DMS114 treated with DMSO at 0.1 percent for 48 hours (cell line): ENCODE measurements at regions not wholly inside any gene's neighbourhood (a gene's known extent, or its start where the extent isn't known, plus 50 kb on each side); places are given as distances from the start of the nearest gene placed in this dataset.
"Not testable (repeated sequence)": the region's sequence is repeated elsewhere in the genome, so short reads cannot be mapped to it uniquely, and the experiment has no call there.

Experiments
- DNase-seq: peaks from one replicate; lab custom pipeline; 2025; ENCODE audit not compliant: unreplicated experiment; lab: John Stamatoyannopoulos, UW

DNA sequence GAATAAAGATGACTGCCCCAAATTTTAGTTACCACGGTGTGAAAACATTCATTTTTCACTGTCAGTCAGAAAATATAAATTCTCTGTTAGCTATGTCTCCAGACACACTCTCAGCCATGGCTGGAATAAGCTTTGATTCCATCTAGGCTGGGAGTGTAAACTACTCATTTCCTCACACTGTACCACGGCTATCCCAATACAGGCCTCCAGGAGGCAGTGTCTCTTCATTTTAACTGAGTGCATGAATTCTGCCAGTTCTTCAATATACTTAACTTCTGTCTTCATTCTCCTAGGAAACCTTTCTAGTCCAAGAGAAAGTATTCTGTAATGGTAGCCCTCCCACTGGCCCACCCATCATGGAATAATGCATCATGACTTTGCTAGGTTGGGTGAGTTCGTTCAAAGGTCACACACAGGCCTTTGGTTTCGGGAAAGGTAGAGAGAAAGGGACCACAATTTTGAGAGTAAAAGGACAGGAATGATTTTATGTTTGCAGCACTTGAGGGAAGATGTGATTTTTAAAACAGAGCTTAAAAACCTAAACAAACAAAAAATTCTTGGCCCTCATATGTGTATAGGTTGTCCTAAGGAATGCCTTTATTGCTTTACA lies 381.1 kb downstream of the SEC23A start:
- DNase-seq, result no peak

DNA sequence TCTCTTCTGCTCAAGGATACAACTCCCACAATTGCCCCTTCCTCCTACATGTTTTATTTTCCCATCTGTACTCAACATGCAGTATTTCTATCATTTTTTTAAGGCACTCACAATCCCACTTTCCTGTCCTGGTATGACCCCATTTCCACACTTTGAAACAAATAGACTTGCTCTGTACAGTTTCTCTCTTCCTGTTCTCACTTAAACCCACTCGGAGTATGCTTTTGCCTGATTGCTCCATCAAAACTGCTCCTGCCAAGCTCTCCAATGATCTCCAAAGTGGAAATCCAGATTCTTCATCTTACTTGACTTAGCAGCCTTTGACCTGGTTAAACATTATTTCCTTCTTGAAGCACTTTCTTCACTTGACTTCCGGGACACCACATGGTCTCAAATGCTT lies 384.5 kb downstream of the SEC23A start:
- DNase-seq, result no peak

DNA sequence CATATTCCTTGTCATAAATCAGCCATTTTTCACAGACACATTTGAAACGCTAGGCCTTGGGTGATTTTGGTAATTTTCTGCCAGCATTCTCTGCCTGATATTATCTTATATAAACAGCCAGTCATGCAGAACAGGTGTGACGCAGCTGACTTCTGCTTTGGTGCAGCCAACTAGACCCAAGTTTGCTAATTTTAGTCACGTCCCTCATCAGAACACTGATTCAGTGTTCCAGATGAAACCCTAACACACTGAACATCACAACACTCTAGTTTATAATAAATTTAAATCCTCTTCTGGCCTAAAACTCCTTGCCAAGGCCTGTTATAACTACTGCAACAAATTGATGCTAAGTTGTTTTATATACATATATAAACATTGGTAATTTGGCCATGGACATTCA lies 386.1 kb downstream of the SEC23A start:
- no peak for DNase-seq

DNA sequence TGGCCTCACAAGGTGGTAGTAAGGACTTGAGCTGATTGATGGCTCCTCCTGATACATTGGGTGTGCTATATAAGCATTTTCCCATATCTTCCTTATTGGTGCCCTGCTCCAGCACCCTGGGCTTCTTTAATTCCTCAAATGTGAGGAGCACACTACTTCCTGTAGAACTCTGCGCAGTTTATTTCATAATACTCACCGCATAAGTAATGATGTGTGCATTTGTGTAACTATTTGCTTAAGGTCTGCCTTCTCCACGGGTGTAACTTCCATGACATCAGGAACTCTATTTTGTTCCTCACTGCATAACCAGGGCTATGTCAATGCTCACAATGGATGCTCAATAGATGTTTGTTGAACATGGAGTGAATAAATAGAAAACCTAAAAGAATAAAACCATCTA lies 392.2 kb downstream of the SEC23A start:
- DNase-seq, result no peak

DNA sequence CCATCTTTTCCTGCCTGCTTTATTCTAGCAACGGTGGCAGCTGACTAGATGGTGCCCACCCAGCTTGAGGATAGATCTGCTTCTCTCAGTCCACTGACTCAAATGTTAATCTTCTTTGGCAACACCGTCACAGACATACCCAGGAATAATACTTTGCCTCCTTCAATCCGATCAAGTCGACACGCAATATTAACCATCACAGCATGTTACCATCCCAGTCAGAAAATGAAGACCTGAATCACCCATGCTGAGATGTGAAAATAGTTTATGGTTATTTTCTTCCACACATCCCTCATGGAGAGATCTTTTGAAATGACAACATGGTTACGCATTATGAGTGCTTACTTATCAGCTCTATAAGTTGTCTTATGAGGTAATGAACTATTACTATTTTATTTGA lies 392.8 kb downstream of the SEC23A start:
- DNase-seq, result no peak

DNA sequence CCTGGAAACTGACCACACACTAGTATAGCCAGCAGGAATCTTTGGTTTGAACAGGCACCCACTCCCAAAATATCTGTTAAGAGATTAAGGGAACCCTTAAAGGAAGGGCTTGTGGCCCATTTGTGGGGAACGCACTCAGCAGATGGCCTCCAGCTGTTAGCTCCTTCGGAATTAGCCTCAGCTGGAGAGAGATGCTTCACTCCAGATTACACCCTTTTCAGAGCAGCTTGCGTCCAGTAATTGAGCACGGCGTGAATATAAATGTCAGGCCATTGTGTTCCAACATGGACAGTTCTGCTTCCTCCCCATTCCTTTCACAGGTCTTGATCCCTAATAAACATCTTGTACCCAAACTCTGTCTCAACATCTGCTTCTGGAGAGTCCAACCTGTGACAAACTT lies 397.8 kb downstream of the SEC23A start:
- no peak for DNase-seq

DNA sequence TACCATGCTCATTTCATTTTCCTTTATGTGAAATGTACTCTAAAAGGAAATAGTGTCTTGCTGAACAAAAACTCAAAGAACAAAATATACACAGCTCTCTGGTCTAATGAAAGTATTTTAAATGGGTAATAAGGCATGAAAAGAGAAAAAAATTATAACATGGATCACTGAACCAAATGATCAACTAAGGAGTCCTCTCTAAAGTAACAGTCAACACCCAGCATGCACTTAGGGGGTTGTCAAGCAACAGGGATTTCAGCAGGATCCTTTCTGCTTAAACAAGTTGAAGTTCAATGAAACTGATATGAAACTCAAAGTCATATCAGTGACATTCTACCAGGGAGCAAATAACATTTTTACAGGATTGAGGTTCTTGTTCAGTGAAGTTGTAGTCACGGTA lies 398.8 kb downstream of the SEC23A start:
- no peak for DNase-seq

DNA sequence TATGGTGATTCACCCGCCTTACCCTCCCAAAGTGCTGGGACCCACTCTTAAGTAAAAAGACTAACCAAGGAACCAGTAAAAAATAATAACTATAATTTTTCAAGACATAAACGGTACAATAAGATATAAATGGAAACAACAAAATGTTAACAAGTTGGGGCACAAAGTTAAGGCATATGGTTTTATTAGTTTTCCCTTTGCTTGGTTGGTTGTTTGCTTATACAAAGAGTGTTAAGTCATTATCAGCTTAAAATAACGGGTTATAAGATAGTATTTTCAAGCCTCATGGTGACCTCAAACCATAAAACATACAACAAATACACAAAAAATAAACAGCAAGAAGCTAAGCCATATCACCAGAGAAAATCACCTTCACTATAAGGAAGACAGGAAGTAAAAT lies 406.1 kb downstream of the SEC23A start:
- no peak for DNase-seq

DNA sequence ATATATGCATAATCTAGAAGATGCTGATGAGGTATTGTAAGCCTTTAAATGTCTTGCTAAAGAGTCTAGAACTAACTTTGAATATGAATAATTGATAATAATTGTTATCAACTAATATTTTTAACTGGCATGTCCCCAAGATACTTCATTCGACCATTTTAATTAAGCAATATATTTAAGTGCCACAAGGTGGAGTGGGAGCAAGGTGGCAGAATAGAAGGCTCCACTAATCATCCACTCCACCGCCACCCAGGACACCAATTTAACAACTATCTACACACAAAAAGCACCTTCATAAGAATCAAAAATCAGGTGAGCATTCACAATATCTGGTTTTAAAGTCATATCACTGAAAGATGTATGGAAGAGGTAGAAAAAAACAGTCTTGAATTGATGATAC lies 409.6 kb downstream of the SEC23A start:
- DNase-seq, result no peak

DNA sequence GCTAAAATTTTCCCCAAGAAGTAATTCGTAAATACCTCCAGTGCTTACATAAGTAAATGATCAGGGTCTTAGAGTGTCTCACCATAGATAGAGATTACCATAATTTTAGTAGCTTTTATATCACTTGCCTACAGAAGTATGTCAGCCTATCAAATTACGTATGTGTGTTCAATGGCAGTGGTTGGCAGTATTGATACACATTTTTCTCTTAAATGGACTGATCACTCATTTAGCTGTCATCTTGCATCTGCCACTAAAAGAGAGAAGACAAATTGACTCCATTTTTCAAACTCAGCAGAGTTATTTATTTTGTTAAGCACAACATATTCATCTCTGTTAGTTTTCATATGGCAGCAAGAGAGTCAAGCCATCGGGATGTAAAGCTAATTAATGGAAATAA lies 413.1 kb upstream of the CLEC14A start:
- DNase-seq, result no peak

DNA sequence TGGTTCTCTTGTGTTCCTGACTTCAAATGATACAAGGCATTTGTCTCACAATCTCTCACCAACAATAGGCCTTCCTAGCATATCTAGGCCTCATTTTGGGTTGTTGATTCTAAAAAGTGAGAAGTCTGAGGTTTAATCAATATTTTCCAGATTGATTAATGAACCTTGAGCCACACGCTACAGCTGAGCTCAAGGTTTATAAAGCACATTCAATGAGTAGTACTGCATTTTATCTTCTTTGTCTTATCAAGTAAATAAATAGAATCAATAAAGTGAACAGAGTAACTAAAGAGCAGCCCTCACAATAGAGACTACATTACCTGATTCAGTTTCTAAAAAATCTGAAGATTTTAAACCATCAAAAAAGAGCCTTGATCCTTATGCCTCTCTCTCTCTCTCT lies 407.5 kb upstream of the CLEC14A start:
- no peak for DNase-seq

DNA sequence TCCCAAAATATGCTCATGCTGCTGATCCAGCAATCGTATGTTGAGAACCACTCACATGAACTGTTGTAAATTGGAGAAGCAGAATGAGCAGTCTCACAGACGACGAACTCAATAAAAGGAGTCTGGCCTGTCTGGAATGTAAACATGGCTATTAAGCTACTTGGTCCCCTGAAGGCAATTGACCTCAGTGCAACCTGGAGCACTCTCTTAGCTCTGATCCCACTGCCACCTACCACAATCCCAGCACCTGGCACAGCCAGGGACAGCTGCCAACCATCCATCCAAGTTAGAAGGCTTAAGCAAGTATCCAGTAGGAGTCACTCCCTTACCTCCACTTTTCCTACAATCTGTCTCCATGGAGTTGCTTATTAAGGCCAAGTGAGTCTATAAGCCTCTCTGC lies 406.9 kb upstream of the CLEC14A start:
- no peak for DNase-seq

DNA sequence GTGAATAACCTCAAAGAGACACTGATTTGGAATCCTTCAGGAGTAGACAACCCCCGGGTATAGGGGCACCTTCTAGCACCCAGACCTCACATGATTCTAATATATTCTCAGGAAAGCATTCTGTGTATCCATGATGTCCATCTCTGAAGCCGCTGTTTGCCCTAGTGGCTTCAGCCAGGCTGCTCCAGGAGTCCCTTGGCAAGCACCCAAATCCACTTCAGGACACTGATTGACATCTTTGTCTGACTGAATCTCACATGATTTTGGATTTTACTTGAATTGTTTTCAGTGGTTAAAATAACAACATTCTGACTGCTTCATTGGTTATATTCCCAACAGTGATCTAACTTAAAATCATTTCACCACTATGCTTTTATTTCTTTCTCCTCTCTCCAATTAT lies 390.5 kb upstream of the CLEC14A start:
- no peak for DNase-seq

DNA sequence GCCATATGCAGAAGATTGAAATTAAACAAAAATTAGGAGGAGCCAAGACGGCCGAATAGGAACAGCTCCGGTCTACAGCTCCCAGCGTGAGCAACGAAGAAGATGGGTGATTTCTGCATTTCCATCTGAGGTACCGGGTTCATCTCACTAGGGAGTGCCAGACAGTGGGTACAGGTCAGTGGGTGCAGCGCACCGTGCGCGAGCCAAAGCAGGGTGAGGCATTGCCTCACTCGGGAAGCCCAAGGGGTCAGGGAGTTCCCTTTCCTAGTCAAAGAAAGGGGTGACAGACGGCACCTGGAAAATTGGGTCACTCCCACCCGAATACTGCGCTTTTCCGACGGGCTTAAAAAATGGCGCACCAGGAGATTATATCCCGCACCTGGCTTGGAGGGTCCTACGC lies 379.0 kb upstream of the CLEC14A start:
- DNase-seq, result not testable (repeated sequence)

DNA sequence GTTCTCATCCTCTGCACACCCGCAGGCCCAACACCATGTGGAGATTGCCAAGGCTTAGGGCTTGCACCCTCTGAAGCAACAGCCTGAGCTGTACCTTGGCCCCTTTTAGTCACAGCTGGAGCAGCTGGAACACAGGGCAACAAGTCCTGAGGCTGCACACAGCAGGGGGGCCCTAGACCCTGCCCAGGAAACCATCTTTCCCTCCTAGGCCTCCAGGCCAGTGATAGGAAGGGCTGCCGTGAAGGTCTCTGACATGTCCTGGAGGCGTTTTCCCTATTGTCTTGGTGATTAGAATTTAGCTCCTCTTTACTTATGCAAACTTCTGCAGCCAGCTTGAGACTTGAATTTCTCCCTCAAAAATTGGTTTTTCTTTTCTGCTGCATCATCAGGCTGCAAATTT lies 373.5 kb upstream of the CLEC14A start:
- no peak for DNase-seq

DNA sequence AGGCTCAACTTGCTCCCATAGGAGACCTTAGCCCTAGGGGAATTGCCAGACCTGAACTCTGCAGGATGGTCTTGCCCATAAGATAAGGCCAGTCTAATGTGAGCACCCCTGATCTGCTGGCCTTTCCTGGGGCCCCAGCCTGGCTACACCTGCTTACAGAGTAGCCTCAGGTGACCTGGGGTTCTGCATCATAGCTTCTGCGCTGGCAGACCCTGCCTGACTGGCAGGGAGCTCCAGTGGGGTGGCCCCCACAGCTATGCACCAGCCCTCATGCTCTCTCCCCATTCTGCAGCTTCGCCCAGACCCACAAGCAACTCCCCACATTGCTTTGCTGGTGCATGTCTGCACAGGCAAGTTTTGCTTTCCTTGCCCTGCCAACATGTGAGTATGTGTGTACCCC lies 371.3 kb upstream of the CLEC14A start:
- no peak for DNase-seq

DNA sequence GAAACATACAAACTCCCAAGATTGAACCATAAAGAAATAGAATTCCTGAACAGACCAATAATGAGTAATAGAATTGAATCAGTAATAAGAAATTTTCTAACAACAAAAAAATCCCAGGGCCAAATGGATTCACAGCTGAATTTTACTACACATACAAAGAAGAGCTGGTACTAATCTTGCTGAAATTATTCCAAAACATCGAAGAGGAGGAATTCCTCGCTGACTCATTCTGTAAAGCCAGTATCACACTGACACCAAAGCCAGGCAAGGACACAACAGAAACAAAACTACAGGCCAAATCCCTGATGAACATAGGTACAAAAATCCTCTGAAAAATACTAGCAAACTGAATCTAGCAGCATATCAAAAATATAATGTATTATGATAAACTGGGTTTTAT lies 367.8 kb upstream of the CLEC14A start:
- no peak for DNase-seq

DNA sequence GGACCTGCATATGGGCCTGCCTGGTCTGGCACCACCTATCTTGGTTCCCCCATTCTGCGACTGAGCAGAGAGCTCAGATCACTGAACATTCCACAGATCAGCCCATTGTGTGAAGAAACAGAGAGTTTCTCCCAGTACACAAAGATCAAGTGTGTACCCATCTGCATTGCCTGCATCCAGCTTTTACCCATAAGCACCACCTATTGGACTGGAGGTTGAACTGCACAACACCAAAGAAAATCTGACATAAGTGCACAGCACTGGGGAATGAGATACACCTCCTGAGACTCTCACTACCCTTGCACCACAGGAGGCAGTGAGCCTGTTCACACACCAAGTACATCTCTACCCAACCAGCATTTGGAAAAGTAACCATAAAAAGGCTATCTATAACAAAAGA lies 362.6 kb upstream of the CLEC14A start:
- no peak for DNase-seq

DNA sequence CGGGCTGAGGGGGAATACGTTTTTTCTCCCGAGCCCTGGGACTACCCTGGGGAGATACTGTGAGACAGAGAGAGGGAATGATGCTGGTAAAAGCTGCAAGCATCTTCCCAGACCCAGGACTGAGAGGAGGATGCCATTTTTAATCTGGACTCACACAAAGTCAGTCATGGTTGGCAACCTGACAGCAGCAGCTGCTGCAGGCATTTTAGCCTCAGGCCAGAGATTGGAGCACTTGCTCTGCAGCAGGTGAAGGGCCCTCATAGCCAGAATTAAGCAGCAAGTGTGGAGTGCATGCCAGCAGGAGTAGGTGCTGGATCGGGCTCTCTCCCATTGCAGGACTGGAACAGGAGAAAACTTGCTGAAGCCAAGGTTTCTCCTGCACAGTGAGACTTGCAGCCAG lies 361.1 kb upstream of the CLEC14A start:
- DNase-seq, result no peak

DNA sequence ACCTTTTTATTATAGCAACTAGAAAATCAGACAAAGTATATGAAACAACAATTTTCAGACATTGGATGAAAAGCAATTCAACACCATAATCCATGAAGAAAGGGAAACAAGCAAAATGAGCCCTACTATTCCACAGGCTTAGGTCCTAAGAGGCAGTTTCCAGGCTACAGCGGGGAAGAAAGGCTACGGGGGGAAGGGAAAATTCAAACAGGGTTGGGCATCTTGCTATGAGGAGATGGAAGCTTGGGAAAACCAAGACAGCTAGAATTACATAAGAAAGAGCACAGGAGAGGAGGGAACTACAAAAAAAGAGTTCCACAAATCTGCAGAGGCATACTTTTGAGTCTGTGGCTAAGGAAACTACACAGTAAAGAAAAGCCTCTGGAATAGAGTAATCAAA lies 356.0 kb upstream of the CLEC14A start:
- no peak for DNase-seq

DNA sequence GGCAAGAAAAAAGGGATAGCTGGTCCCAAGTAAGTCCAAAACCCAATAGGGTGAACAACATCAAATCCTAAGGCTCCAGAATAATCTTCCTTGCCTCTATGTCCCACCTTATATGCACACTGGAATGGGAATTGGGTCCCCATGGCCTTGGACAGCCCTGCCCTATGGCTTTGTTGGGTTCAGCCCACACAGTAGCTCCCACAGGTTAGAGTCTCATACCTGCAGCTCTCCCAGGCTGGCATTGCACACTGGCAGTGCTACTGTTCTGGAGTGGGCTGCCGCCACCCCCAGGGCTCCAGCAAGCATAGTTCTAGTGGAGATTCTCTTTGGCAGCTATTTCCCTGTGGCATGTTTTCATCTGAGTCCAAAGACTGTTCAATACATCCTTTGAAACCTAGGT lies 352.4 kb upstream of the CLEC14A start:
- no peak for DNase-seq

DNA sequence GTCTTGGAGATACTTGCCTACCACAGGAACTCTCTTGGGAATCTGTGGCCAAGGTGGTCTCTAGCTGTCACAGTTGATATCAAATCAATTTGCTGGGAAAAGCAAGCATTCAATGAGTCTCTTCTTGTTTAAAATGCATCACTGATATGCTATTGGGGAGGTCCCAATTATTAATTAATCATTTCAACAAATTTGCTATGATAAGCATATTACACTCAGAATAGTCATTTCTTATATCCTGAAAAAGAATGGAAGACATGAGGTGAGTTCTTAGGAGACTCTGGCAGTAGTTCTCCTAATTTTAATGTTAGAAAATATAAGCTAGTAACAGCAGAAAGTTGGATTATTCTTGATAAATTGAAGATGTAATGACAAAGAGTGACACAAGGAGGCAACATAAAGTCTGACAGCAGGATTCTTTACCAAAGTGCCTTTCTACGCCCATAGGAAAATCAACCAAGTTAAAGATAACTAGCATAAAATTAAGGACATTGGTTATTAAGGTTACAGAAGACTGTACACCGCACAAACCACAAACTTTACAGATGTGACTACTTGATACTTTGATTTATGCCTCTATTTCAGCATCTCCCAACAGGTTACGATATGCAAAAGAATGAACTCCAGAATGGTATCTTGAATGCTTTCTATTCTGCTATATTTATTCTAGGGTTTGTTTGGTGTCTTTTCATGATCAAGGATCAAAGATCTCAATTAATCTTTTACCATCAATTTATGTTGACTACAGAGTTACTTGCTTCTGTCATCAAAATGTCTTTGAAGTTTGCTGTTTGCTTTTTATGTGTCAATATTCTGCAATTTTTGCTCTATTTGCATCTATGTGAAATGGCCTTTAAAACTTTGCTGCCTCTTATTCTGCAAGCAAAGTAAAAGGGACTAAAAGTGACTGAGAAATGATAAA lies 349.6 kb upstream of the CLEC14A start:
- no peak for DNase-seq

DNA sequence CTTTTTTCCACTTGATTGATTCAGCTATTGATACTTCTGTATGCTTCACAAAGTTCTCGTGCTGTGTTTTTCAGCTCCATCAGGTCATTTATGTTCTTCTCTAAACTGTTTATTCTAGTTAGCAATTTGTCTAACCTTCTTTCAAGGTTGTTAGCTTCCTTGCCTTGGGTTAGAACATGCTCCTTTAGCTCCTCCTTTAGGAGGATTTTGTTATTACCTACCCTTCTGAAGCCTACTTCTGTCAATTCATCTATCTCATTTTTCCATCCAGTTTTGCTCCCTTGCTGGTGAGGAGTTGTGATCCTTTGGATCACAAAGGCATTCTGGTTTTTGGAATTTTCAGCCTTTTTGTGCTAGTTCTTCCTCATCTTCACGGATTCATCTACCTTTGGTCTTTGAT lies 344.7 kb upstream of the CLEC14A start:
- DNase-seq, result not testable (repeated sequence)
